PC-9 (cell line): ENCODE measurements at regions not wholly inside any gene's neighbourhood (a gene's known extent, or its start where the extent isn't known, plus 50 kb on each side); places are given as distances from the start of the nearest gene placed in this dataset.

ENCODE experiments used
- BruUV-seq: library from RNA; stranded (reverse); fragments of 400-500 nt; replicated peaks from 2 replicates; lab custom pipeline; 2021; lab: Mats Ljungman, UMichigan
- CTCF ChIA-PET: fragments of 300-600 bp; sonication (Branson Sonifier 250); formaldehyde crosslinking; loops from one replicate; lab custom pipeline; 2022; ENCODE audit warnings: antibody characterized with exemption; lab: Charles Lee
- POLR2A ChIA-PET: fragments of 300-600 bp; sonication (Branson Sonifier 250); formaldehyde crosslinking; loops from one replicate; lab custom pipeline; 2022; ENCODE audit warnings: antibody characterized with exemption; ENCODE audit not compliant: unreplicated experiment; lab: Charles Lee
- DNase-seq, 2 experiments: peaks; one replicate each; pipeline versions ENCODE4 v3.0.0 to v3.0.0-alpha.2; 2015 to 2022; ENCODE audit warnings: mixed read lengths in 1 of 2
- H2AFZ ChIP-seq: fragments of 200-600 bp; sonication (generic); 2 replicates; pipeline ENCODE4 v1.8.1; 2017; ENCODE audit warnings: antibody characterized with exemption
- H3F3A ChIP-seq: fragments of 200-600 bp; sonication (generic); 2 replicates; pipeline ENCODE4 v1.8.1; 2017; ENCODE audit warnings: antibody characterized with exemption, mild to moderate bottlenecking, low read depth; ENCODE audit not compliant: insufficient read depth
- H3K27ac ChIP-seq: fragments of 200-600 bp; sonication (generic); 2 replicates; pipeline ENCODE4 v1.6.1; 2016; ENCODE audit warnings: mixed run types
- H3K27me3 ChIP-seq: fragments of 200-600 bp; sonication (generic); 2 replicates; pipeline ENCODE4 v1.6.1; 2016; ENCODE audit warnings: low read depth, mixed run types; ENCODE audit not compliant: insufficient read depth
- H3K36me3 ChIP-seq: fragments of 200-600 bp; sonication (generic); 2 replicates; pipeline ENCODE4 v1.6.1; 2016; ENCODE audit warnings: low read depth, mixed run types
- H3K4me1 ChIP-seq: fragments of 200-600 bp; sonication (generic); replicated peaks from 2 replicates; pipeline ENCODE4 v1.6.1; 2016; ENCODE audit warnings: mixed run types; ENCODE audit not compliant: insufficient read depth
- H3K4me2 ChIP-seq: fragments of 200-600 bp; sonication (generic); 2 replicates; pipeline ENCODE4 v1.6.1; 2017; ENCODE audit warnings: mixed run types
- H3K4me3 ChIP-seq: fragments of 200-600 bp; sonication (generic); 2 replicates; pipeline ENCODE4 v1.6.1; 2016; ENCODE audit warnings: mixed run types
- H3K79me2 ChIP-seq: fragments of 200-600 bp; sonication (generic); 2 replicates; pipeline ENCODE4 v1.6.1; 2017; ENCODE audit warnings: low read depth, mixed run types
- H3K9me2 ChIP-seq: fragments of 200-600 bp; sonication (generic); 2 replicates; pipeline ENCODE4 v1.8.1; 2017; ENCODE audit warnings: mild to moderate bottlenecking; ENCODE audit not compliant: insufficient read depth
- H3K9me3 ChIP-seq: fragments of 200-600 bp; sonication (generic); 2 replicates; pipeline ENCODE4 v1.8.1; 2016; ENCODE audit warnings: low read depth; ENCODE audit not compliant: insufficient read depth
- H4K20me1 ChIP-seq: fragments of 200-600 bp; sonication (generic); 2 replicates; pipeline ENCODE4 v1.8.1; 2017; ENCODE audit not compliant: insufficient read depth
- CTCF ChIP-seq: fragments of 200-600 bp; sonication (generic); conservative IDR thresholded peaks from 2 replicates; pipeline ENCODE4 v1.6.1; 2017; ENCODE audit warnings: mixed run types, antibody characterized with exemption, mild to moderate bottlenecking, moderate library complexity
- EZH2 ChIP-seq: fragments of 200-600 bp; sonication (generic); IDR thresholded peaks from 2 replicates; pipeline ENCODE4 v1.8.0; 2017; ENCODE audit warnings: antibody characterized with exemption, low read depth
- intact Hi-C: fragments of 100-400 bp; cut with micrococcal nuclease; formaldehyde crosslinking; loops from one replicate; pipeline ENCODE4 v1.10.0; 2022; ENCODE audit not compliant: unreplicated experiment

GRCh38 chr2:239768907-239769553 lies 256.1 kb downstream of the NDUFA10 start:
- H2AFZ ChIP-seq = no peak overlapping the region
- no peak for DNase-seq
- CTCF ChIA-PET = no interaction called here
- POLR2A ChIA-PET = no interaction called here
- H3K27me3 ChIP-seq = peaks cover 99% of the 10 kb centered on the region
- no peak overlapping the region for H3K27ac ChIP-seq
- no peaks in the 10 kb centered on the region for H3K79me2 ChIP-seq
- no peaks in the 10 kb centered on the region for H3K4me1 ChIP-seq
- TF ChIP-seq EZH2 (no peak), CTCF (no peak)
- H4K20me1 ChIP-seq = no peaks in the 10 kb centered on the region
- no peaks in the 10 kb centered on the region; the same call in 1 of the 2 replicates for H3K9me3 ChIP-seq
- intact Hi-C loops = no loop called here
- no TSS peak for BruUV-seq
- no peak overlapping the region for H3K4me2 ChIP-seq
- H3F3A ChIP-seq = no peaks in the 10 kb centered on the region
- no peaks in the 10 kb centered on the region for H3K9me2 ChIP-seq
- H3K4me3 ChIP-seq = no peak overlapping the region
- H3K36me3 ChIP-seq = no peaks in the 10 kb centered on the region

GRCh38 chr2:239768031-239768790 lies 256.9 kb downstream of the NDUFA10 start:
- DNase-seq = no peak
- no peaks in the 10 kb centered on the region for H4K20me1 ChIP-seq
- no peaks in the 10 kb centered on the region for H3F3A ChIP-seq
- peaks cover 99% of the 10 kb centered on the region for H3K27me3 ChIP-seq
- no peak overlapping the region for H3K27ac ChIP-seq
- ChIA-PET POLR2A (no interaction called here), CTCF (no interaction called here)
- intact Hi-C loops = no loop called here
- no peak overlapping the region for H3K4me3 ChIP-seq
- no peak overlapping the region for H3K4me2 ChIP-seq
- no peak overlapping the region for H2AFZ ChIP-seq
- no peaks in the 10 kb centered on the region for H3K79me2 ChIP-seq
- TF ChIP-seq EZH2 (no peak), CTCF (no peak)
- H3K9me3 ChIP-seq = no peaks in the 10 kb centered on the region; the same call in 1 of the 2 replicates
- H3K9me2 ChIP-seq = no peaks in the 10 kb centered on the region
- no peaks in the 10 kb centered on the region for H3K36me3 ChIP-seq
- no peaks in the 10 kb centered on the region for H3K4me1 ChIP-seq
- BruUV-seq = no TSS peak

DNA sequence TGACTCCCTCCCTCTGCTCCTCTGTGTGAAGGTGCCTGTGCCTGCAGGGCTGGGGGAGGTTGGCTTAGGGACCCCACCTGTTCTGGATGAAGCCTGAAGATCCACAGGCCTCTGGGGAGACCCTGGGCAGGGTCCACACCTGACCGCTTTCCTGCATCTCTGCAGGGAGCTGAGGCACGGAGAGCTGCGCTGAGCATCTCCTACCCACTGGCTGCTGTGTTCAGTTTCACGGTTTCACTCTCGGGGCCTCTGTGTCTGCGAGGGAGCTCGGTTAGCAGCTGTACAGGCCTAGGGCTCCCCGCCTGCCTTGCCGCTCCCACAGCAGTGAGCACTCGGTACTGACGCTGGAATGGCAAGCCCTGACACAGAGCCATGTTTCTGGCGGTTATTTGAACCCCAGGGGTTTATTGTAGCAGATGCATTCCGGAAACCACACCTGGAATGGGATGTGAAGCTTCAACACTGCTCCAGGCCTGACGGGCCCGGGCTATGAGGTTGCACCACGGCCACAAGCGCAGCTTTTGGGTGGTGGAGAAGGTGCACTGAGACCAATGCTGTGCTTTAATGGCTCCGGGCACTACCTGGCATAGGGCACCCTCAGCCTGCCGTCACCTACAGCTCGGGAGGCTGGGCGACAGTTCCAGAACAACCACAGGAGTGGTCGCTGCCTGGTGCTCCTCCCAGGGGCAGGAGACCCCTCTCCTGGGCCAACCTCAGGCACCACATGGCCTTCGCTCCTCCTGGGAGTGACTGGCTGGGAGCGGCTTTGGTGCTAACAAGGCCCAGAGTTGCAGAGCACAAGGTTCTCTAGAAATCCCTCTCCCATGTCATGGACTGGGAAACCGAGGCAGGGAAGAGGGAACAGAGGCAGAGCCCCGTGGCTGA lies 257.9 kb downstream of the NDUFA10 start:
- Histone ChIP-seq H3K4me2 (no peak overlapping the region), H3K36me3 (no peaks in the 10 kb centered on the region), H3K4me1 (no peaks in the 10 kb centered on the region), H3K27ac (no peak overlapping the region), H3K4me3 (no peak overlapping the region), H3F3A (no peaks in the 10 kb centered on the region), H3K9me3 (no peaks in the 10 kb centered on the region; the same call in 1 of the 2 replicates), H3K79me2 (no peaks in the 10 kb centered on the region), H4K20me1 (no peaks in the 10 kb centered on the region), H3K9me2 (no peaks in the 10 kb centered on the region), H3K27me3 (peaks cover 99% of the 10 kb centered on the region), H2AFZ (no peak overlapping the region)
- POLR2A ChIA-PET = no interaction called here
- BruUV-seq = no TSS peak
- CTCF ChIA-PET = no interaction called here
- DNase-seq = no peak
- TF ChIP-seq CTCF = no peak
- no peak for TF ChIP-seq EZH2
- intact Hi-C loops = no loop called here
